ENCODE measurements at regions not wholly inside any gene's neighbourhood (a gene's known extent, or its start where the extent isn't known, plus 50 kb on each side); places are given as distances from the start of the nearest gene placed in this dataset.

DNA sequence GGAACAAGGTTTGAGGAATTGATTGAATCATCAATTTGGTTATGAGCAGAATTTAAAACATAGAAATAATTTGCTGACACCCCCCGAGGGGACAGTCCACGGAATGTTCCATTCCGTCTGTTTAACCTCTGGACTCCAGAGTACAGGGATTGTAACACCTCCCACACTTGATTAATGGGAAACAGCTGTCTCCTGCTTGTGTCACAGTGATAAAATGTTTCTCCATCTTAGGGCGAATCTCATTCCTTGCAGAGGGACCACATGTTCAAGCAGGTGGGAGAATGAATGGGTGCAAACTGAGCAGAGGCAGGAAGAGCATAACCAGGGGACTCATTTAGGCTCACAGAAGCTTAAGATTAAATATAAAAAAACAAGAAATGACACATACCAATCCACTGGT, 249.5 kb upstream of the RBFOX1 start:
- POLR2A ChIA-PET (ENCODE audit: low non-redundant PET): no interaction called here
- CTCF ChIA-PET: no interaction called here
- no peak overlapping the region for H3K27ac ChIP-seq
- TF ChIP-seq, protein P1, sequence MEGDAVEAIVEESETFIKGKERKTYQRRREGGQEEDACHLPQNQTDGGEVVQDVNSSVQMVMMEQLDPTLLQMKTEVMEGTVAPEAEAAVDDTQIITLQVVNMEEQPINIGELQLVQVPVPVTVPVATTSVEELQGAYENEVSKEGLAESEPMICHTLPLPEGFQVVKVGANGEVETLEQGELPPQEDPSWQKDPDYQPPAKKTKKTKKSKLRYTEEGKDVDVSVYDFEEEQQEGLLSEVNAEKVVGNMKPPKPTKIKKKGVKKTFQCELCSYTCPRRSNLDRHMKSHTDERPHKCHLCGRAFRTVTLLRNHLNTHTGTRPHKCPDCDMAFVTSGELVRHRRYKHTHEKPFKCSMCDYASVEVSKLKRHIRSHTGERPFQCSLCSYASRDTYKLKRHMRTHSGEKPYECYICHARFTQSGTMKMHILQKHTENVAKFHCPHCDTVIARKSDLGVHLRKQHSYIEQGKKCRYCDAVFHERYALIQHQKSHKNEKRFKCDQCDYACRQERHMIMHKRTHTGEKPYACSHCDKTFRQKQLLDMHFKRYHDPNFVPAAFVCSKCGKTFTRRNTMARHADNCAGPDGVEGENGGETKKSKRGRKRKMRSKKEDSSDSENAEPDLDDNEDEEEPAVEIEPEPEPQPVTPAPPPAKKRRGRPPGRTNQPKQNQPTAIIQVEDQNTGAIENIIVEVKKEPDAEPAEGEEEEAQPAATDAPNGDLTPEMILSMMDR (conservative IDR thresholded peaks at IDR 0.05; ENCODE audit: low read depth): no peak
- DNase-seq (ENCODE audit: low spot score): no peak

DNA sequence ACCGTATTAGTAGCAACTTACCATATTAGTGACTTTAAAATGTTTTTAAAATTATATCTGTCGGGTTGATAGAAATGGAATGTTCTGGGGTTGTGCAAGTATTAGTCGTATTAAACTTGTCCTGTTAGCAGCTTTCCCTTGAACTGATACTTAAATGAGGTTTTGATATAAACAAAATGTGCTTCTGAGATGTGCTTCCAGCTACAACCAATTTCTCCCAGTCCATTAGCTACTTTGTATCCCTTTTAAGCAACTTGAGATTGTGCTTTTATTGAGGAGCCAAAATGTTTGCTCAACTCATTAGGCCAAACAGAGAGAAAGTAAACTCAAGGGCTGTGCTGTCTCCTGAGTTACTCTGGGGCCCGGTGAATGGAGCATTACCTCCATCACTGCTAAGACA, 255.0 kb upstream of the RBFOX1 start:
- TF ChIP-seq, protein P1 (conservative IDR thresholded peaks at IDR 0.05; ENCODE audit: low read depth): no peak
- ChIA-PET CTCF (no interaction called here), POLR2A (ENCODE audit: low non-redundant PET) (no interaction called here)
- H3K27ac ChIP-seq: no peak overlapping the region
- DNase-seq (ENCODE audit: low spot score): no peak

DNA sequence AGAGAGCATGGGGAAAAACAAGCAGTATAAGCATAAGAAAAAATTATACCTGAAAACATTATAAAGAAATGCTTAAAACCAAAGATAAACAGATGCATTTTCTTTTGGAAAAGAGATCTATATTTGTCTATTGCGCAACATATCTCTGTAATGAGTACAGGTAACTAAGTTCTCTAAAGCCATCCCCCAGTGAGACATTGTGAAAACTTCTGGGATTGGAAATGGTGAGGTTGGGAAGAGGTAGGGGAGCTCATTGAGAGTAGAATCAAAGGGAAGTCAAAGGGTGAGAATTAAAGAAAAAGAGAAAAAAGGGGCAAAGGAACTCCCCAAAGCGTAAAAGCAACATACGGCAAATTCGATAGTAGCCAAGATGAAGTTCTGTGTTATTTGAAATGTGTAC, 257.9 kb upstream of the RBFOX1 start:
- ChIA-PET CTCF (no interaction called here), POLR2A (ENCODE audit: low non-redundant PET) (no interaction called here)
- TF ChIP-seq, protein P1 (conservative IDR thresholded peaks at IDR 0.05; ENCODE audit: low read depth): no peak
- DNase-seq (ENCODE audit: low spot score): no peak
- no peak overlapping the region for H3K27ac ChIP-seq

DNA sequence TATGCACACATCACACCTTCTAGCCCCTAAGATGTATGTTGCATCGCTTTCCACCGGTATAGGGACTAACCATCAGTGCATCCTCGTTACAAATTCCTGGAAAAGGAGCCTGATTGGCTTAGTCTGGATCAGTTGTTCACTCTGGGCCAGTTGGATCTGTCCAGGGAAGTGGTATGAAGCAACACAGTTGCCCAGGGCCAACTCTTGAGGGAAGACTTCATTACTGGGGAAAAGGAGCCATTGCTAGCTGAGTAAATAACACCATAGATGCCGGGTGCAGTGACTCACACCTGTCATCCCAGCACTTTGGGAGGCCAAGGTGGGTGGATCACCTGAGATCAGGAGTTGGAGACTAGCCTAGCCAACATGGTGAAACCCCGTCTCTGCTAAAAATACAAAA, 275.2 kb upstream of the RBFOX1 start:
- H3K27ac ChIP-seq: no peak overlapping the region
- ChIA-PET CTCF (interaction anchor here (0.6 kb wide), 1 partner anchor 210 kb away, joined by 3 read pairs; no protein-coding TSS in a partner anchor), POLR2A (ENCODE audit: low non-redundant PET) (no interaction called here)
- DNase-seq (ENCODE audit: low spot score): no peak
- TF ChIP-seq, protein P1 (conservative IDR thresholded peaks at IDR 0.05; ENCODE audit: low read depth): no peak

DNA sequence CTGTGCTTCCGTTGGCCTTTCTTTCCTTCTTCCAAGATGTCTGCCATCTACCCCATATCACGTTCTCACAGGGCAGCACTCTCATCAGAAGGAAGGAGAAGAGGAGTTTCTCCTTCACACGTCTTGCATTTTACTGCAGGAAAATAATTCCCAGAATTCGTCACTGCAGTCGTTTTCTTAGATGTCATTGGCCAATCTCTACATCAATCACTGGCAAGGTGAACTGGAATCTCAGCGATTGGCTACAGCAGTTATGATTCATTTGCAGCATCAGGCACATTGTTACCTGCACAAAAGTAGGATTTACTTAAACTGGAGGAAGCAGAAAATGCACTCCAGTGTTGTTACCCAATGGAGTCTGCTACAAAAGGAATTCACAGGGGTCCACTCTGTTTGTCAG, 277.2 kb upstream of the RBFOX1 start:
- no peak overlapping the region for H3K27ac ChIP-seq
- ChIA-PET CTCF (no interaction called here), POLR2A (ENCODE audit: low non-redundant PET) (no interaction called here)
- TF ChIP-seq, protein P1 (conservative IDR thresholded peaks at IDR 0.05; ENCODE audit: low read depth): no peak
- DNase-seq (ENCODE audit: low spot score): no peak

DNA sequence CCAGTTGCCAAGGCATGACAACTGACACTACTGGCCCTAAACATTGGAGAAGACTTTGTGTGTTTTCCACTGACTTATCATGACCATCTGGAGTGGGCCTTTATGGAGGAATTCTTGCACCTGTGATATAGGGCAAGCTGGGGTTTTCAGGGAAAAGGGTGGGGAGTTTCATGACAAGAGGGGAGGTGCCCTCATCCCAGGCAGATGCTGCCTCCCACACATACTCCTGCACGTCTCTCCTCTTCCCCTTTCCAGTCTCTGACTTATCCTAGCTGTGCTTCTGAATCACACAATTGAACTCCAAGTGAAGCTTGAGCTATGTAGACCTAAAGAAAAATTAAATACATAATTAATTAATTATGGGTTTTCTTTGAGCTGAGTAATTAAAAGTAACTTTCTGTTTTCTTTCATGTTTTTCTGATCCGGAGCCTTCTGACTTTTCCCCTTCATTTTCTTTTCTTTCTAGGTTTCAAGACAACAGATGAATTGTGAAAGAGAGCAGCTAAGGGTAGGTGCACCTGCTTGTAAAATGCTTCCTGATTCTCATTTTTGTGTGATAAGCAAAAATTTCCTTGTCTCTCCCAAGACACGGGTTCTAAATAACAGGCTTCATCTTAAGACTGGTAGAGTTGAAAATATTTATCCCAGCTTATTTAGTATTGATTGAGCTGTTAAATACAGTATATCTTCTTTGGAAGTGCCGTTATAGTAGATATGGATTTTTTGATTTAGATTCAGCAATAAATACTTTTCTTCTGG, 280.9 kb upstream of the RBFOX1 start:
- POLR2A ChIA-PET (ENCODE audit: low non-redundant PET): no interaction called here
- TF ChIP-seq, protein P1 (conservative IDR thresholded peaks at IDR 0.05; ENCODE audit: low read depth): no peak
- CTCF ChIA-PET: no interaction called here
- no peak for DNase-seq (ENCODE audit: low spot score)
- no peak overlapping the region for H3K27ac ChIP-seq

Data from RWPE1 (cell line).